ENCODE measurements at regions not wholly inside any gene's neighbourhood (a gene's known extent, or its start where the extent isn't known, plus 50 kb on each side); places are given as distances from the start of the nearest gene placed in this dataset.

DNA sequence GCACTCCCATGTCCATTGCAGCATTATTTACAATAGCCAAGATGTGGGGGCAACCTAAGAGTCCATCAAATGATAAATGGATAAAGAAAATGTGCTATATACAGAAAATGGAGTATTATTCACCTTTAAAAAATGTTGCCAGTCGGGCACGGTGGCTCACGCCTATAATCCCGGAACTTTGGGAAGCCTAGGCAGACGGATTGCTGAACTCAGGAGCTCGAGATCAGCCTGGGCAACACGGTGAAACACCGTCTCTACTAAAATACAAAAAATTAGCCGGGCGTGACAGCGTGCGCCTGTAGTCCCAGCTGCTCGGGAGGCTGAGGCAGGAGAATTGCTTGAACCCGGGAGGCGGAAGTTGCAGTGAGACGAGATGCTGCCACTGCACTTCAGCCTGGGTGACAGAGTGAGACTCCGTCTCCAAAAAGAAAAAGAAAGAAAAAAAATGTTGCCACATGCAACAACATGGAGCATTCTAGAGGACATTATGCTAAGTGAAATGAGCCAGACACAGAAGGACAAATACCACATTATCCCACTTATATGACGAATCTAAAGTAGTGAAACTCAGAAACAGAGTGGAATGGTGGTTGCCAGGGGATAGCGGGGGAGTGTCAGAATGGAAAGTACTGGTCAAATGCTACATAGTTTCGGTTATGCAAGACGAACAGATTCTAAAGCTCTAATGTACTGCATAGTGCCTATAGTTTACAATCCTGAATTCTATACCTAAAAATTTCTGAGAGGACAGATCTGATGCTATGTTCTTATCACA lies 1385.6 kb upstream of the TMEFF2 start (continued):
- TF ChIP-seq EZH2 (IDR thresholded peaks at IDR 0.05; ENCODE audit: low read depth, low read length, severe bottlenecking): no peak
- no peak for TF ChIP-seq KDM4A (IDR thresholded peaks at IDR 0.05; ENCODE audit: low read depth, low read length, severe bottlenecking)
- no peak for TF ChIP-seq TAF7 (optimal IDR thresholded peaks at IDR 0.05; ENCODE audit: borderline replicate concordance, low read depth, low read length)
- no peak for TF ChIP-seq TAF1 (IDR thresholded peaks at IDR 0.05; ENCODE audit: low read depth, low read length)
- TF ChIP-seq TBP (IDR thresholded peaks at IDR 0.05; ENCODE audit: low read depth, low read length): no peak
